ENCODE measurements at regions not wholly inside any gene's neighbourhood (a gene's known extent, or its start where the extent isn't known, plus 50 kb on each side); places are given as distances from the start of the nearest gene placed in this dataset.
A peak's percentile ranks its signal among the peaks of the same experiment; 100 is the strongest.

DNA sequence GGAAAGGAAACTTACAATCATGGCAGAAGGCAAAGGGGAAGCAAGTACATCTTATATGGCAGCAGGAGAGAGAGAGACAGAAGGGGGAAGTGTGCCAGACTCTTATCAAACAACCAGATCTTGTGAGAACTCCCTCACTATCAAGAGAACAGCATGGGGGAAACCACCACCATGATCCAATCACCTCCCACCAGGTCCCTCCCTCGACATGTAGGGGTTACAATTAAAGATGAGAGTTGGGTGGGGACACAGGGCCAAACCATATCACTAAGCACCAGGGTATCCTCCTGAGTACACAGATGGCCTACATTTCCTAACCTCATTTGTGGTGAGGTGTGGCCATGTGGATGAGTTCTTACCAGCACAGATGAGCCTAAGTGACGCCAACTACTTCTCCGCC is 348.6 kb upstream of the ZFHX3 start:
- DNase-seq = no peak
- WGBS (ENCODE audit: insufficient coverage) = no CpG with 5 or more reads among the region's 3 CpGs
- H3K36me3 ChIP-seq (ENCODE audit: control insufficient read depth, insufficient read depth, low read length) = no peaks in the 10 kb centered on the region
- H3K4me3 ChIP-seq (ENCODE audit: low read length) = no peak overlapping the region
- H3K27me3 ChIP-seq (ENCODE audit: control insufficient read depth, insufficient read depth, low read length) = peaks cover 3% of the 10 kb centered on the region
- no peaks in the 10 kb centered on the region for H3K4me1 ChIP-seq (ENCODE audit: control insufficient read depth, insufficient read depth, low read length)
- H3K9me3 ChIP-seq (replicated peaks; ENCODE audit: control insufficient read depth, low read depth, low read length) = no peaks in the 10 kb centered on the region
- H3K27ac ChIP-seq (ENCODE audit: low read length) = no peak overlapping the region

DNA sequence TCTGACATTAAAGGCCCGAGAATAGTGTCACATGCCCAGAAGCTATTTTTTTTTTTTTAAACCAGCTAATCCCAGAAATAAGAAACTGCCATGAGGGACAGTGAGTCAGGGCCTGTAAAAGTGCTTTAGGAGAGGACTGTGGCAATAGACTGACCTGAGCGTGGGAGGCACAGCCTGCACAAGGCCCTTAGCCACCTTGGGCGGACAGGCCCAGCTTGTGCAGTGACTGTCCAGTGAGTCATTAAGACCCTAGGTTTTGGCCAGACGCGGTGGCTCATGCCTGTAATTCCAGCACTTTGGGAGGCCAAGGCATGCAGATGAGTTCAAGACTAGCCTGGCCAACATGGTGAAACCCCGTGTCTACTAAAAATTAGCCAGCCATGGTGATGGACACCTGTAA is 343.0 kb upstream of the ZFHX3 start:
- Histone ChIP-seq H3K9me3 (replicated peaks; ENCODE audit: control insufficient read depth, low read depth, low read length) (no peaks in the 10 kb centered on the region), H3K27ac (ENCODE audit: low read length) (no peak overlapping the region), H3K4me3 (ENCODE audit: low read length) (no peak overlapping the region), H3K36me3 (ENCODE audit: control insufficient read depth, insufficient read depth, low read length) (no peaks in the 10 kb centered on the region), H3K27me3 (ENCODE audit: control insufficient read depth, insufficient read depth, low read length) (no peaks in the 10 kb centered on the region), H3K4me1 (ENCODE audit: control insufficient read depth, insufficient read depth, low read length) (no peaks in the 10 kb centered on the region)
- WGBS (ENCODE audit: insufficient coverage) = 65% methylated on average over 5 of the region's 6 CpGs
- DNase-seq = no peak

DNA sequence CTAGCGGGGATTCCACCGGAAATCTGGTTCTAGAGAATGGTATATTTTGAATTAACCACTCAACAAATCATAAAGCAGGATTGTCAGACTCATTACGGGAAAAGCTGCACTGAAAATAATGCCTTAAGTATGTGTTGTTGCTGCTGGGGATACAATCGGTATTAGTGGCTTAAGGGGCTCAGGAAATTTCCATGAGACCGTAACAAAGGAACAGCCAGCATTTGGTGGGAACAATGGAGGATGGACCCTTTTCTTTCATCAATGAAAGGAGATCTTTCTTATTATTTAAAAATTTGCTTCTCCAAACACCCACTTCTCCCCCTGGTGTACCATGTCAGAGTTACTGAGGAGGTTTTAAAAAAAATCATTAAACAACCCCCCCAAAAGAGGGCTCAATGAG is 342.6 kb upstream of the ZFHX3 start:
- no peaks in the 10 kb centered on the region for H3K36me3 ChIP-seq (ENCODE audit: control insufficient read depth, insufficient read depth, low read length)
- no peaks in the 10 kb centered on the region for H3K27me3 ChIP-seq (ENCODE audit: control insufficient read depth, insufficient read depth, low read length)
- no CpG with 5 or more reads among the region's 5 CpGs for WGBS (ENCODE audit: insufficient coverage)
- no peaks in the 10 kb centered on the region for H3K9me3 ChIP-seq (replicated peaks; ENCODE audit: control insufficient read depth, low read depth, low read length)
- DNase-seq = no peak
- no peak overlapping the region for H3K4me3 ChIP-seq (ENCODE audit: low read length)
- no peak overlapping the region for H3K27ac ChIP-seq (ENCODE audit: low read length)
- H3K4me1 ChIP-seq (ENCODE audit: control insufficient read depth, insufficient read depth, low read length) = no peaks in the 10 kb centered on the region

DNA sequence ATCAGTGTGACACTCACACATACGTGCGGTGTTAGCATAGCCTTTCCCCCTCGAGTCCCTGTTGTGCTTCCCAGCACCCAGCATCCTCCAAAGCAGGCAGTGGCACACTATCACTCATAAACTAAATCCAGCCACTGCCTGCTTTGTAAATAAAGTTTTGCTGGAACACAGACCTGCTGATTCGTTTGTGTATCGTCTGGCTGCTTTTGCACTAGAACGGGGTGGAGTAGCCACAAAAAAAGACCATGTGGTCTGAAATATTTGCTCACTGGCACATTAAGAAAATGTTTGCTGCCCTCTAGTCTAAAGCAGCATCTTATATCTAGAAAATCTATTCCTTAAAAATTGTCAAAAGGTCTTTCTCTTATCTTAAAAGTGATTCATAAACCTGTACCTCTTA is 341.2 kb upstream of the ZFHX3 start:
- H3K36me3 ChIP-seq (ENCODE audit: control insufficient read depth, insufficient read depth, low read length) = no peaks in the 10 kb centered on the region
- H3K4me3 ChIP-seq (ENCODE audit: low read length) = no peak overlapping the region
- WGBS (ENCODE audit: insufficient coverage) = no CpG with 5 or more reads among the region's 6 CpGs
- DNase-seq = no peak
- H3K4me1 ChIP-seq (ENCODE audit: control insufficient read depth, insufficient read depth, low read length) = no peaks in the 10 kb centered on the region
- H3K27ac ChIP-seq (ENCODE audit: low read length) = no peak overlapping the region
- H3K27me3 ChIP-seq (ENCODE audit: control insufficient read depth, insufficient read depth, low read length) = no peaks in the 10 kb centered on the region
- H3K9me3 ChIP-seq (replicated peaks; ENCODE audit: control insufficient read depth, low read depth, low read length) = no peaks in the 10 kb centered on the region

DNA sequence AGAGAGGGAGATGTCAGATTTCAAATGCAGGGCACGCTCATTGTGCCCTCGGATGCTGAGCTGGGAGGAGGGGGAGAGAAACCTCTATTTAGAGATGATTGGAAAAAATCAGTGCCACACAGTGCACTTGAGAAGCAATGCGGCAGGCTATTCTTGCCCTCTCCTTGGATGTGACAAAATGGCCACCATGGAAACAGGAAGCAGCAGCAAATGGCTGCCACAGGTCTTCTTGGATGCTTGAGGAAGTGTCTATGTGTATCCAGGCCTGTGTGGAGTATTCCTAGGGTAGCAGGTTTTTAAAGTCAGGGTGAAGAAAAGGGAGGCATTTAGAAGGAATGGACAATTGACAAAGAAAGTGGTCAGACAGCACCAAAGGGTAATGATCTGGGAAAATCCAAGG is 340.1 kb upstream of the ZFHX3 start:
- Histone ChIP-seq H3K27ac (ENCODE audit: low read length) (no peak overlapping the region), H3K9me3 (replicated peaks; ENCODE audit: control insufficient read depth, low read depth, low read length) (no peaks in the 10 kb centered on the region), H3K27me3 (ENCODE audit: control insufficient read depth, insufficient read depth, low read length) (no peaks in the 10 kb centered on the region), H3K4me1 (ENCODE audit: control insufficient read depth, insufficient read depth, low read length) (peaks cover 2% of the 10 kb centered on the region), H3K36me3 (ENCODE audit: control insufficient read depth, insufficient read depth, low read length) (no peaks in the 10 kb centered on the region), H3K4me3 (ENCODE audit: low read length) (no peak overlapping the region)
- WGBS (ENCODE audit: insufficient coverage) = 100% methylated on average over 3 of the region's 3 CpGs
- DNase-seq = no peak

DNA sequence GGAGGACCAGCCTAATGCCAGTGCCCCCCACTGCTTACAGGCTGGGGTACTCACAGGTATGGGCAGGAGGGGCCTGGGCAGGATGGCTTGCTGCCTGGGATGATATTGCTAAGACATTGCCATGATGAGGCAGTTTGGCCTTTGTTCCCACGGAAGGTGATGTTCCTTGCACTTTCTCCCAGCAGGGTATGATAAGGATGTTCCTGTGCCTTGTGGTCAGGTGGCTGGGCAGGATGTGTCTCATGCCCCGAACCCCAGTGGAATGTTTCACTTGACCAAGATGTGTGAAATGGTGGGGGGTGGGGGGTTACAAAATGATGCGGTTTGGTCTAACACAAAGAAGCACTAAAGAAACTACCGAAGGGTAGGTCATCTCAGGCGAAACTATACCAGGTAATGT is 337.8 kb upstream of the ZFHX3 start:
- Histone ChIP-seq H3K27me3 (ENCODE audit: control insufficient read depth, insufficient read depth, low read length) (no peaks in the 10 kb centered on the region), H3K4me3 (ENCODE audit: low read length) (no peak overlapping the region)

DNA sequence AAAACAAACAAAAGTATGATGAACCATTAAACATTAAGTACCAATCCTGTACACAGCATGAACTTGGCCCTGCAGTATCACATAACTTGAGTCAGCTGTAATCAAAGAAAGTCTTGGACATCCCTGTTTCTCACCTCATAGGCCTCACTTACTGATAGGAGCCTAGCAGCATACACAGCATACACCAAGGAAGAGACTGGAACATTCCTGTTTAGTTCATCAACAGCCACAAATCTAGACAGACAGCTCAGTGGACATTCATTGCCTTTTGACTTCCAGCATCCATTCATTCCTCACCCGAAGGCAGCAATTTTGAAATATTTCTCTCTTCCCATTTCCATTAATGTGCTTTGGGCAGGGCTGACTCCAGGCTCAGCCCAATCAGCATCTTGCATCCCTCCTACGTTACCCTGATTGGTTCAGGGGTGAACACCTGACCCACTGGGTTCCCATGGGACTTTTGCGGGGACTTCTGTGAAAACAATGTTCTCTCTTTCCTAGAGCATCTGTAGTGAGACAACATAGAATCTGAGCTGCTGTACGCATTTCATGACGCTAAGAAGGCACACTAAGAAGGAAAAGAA is 336.7 kb upstream of the ZFHX3 start:
- no peak for DNase-seq
- Histone ChIP-seq H3K27ac (ENCODE audit: low read length) (no peak overlapping the region), H3K27me3 (ENCODE audit: control insufficient read depth, insufficient read depth, low read length) (no peaks in the 10 kb centered on the region), H3K9me3 (replicated peaks; ENCODE audit: control insufficient read depth, low read depth, low read length) (no peaks in the 10 kb centered on the region), H3K4me3 (ENCODE audit: low read length) (no peak overlapping the region), H3K36me3 (ENCODE audit: control insufficient read depth, insufficient read depth, low read length) (no peaks in the 10 kb centered on the region), H3K4me1 (ENCODE audit: control insufficient read depth, insufficient read depth, low read length) (peaks cover 3% of the 10 kb centered on the region)
- WGBS (ENCODE audit: insufficient coverage) = 100% methylated on average over 3 of the region's 5 CpGs

More for the DNA sequence above, 337.8 kb upstream of the ZFHX3 start:
- WGBS (ENCODE audit: insufficient coverage) = 88% methylated on average over 4 of the region's 5 CpGs
- Histone ChIP-seq H3K27ac (ENCODE audit: low read length) (no peak overlapping the region), H3K9me3 (replicated peaks; ENCODE audit: control insufficient read depth, low read depth, low read length) (no peaks in the 10 kb centered on the region), H3K36me3 (ENCODE audit: control insufficient read depth, insufficient read depth, low read length) (no peaks in the 10 kb centered on the region), H3K4me1 (ENCODE audit: control insufficient read depth, insufficient read depth, low read length) (peaks cover 3% of the 10 kb centered on the region)
- no peak for DNase-seq

DNA sequence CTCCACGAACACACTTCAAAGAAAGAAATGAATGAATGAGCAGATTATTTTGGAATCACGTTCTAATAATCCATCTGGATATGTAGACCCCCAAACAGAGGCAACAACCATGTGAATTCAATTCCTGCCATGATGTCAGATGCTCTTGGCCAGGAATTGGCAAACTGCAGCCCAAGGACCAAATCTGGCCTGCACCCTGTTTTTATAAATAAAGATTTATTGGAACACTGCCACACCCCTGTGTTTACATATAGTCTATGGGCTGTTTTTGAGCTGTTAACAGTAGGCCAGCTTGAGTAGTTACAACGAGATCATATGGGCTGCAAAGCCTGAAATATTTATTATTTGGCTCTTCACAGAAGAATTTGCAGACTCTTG is 336.0 kb upstream of the ZFHX3 start:
- peaks cover 3% of the 10 kb centered on the region for H3K4me1 ChIP-seq (ENCODE audit: control insufficient read depth, insufficient read depth, low read length)
- H3K27me3 ChIP-seq (ENCODE audit: control insufficient read depth, insufficient read depth, low read length) = no peaks in the 10 kb centered on the region
- no peaks in the 10 kb centered on the region for H3K9me3 ChIP-seq (replicated peaks; ENCODE audit: control insufficient read depth, low read depth, low read length)
- no peaks in the 10 kb centered on the region for H3K36me3 ChIP-seq (ENCODE audit: control insufficient read depth, insufficient read depth, low read length)
- no peak overlapping the region for H3K4me3 ChIP-seq (ENCODE audit: low read length)
- 43% methylated on average over 1 of the region's 3 CpGs for WGBS (ENCODE audit: insufficient coverage)
- H3K27ac ChIP-seq (ENCODE audit: low read length) = no peak overlapping the region
- DNase-seq = no peak

DNA sequence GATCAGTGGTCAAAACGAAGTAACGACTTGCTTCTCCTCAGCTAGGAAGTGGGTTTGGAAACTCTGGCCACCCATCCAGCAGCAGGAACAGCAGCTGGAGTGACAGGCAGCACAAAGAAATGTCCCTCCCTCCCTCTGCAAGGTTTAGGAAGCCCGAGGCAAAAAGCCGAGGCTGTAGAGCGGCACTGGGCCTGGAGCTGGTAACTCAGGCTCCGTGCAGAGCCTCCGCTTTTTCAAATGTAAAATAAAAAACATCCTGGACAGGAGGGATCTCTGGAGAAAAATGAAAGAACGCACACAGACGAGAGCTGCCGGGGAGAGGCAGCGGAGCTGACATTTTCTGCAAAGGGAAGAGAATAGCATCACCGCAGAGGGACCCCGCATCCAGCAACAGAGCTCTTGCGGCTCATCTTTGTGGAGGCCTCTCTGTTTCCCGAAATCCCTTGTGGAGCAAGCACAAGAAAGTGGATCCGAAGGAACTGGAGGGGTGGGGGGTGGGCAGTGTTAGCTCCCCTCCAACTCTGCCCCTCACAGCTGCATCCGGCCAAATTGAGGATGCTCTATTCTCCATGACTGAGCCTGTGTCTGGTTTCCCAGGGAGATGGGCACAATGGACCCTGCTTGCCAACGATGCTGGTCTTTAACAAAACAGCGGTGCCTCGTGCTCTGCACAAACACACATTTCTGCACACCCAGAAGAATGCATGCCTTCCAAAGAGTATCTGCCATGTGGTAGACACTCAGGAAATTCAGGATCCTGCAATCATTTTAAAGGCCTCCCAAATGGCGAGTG is 335.5 kb upstream of the ZFHX3 start:
- Histone ChIP-seq H3K27ac (ENCODE audit: low read length) (no peak overlapping the region), H3K4me1 (ENCODE audit: control insufficient read depth, insufficient read depth, low read length) (peaks cover 3% of the 10 kb centered on the region), H3K4me3 (ENCODE audit: low read length) (no peak overlapping the region), H3K27me3 (ENCODE audit: control insufficient read depth, insufficient read depth, low read length) (no peaks in the 10 kb centered on the region), H3K36me3 (ENCODE audit: control insufficient read depth, insufficient read depth, low read length) (no peaks in the 10 kb centered on the region), H3K9me3 (replicated peaks; ENCODE audit: control insufficient read depth, low read depth, low read length) (no peaks in the 10 kb centered on the region)
- 24% methylated on average over 8 of the region's 21 CpGs for WGBS (ENCODE audit: insufficient coverage)
- peak; percentile 33 for DNase-seq

DNA sequence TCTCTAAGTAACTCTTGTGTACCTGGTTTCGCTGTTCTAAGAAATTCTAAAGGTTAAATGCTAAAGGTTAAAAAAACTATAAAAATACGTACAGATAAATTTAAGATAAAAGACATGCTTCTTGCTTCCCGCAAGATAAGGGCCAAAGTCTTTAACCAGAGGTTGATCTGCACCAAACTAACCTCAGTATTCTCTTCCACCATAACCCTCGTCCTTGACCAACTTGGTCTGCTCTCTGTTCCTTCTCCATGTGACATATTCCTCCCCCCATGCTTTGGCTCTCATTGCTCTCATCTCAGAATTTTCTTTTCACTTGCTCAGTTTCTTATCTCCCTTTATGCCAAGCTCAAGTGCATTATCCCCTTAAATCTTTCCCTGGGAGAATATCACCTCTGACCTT is 330.5 kb upstream of the ZFHX3 start:
- H3K4me3 ChIP-seq (ENCODE audit: low read length) = no peak overlapping the region
- peaks cover 3% of the 10 kb centered on the region for H3K4me1 ChIP-seq (ENCODE audit: control insufficient read depth, insufficient read depth, low read length)
- H3K27me3 ChIP-seq (ENCODE audit: control insufficient read depth, insufficient read depth, low read length) = no peaks in the 10 kb centered on the region
- H3K27ac ChIP-seq (ENCODE audit: low read length) = no peak overlapping the region
- 94% methylated on average over 2 of the region's 4 CpGs for WGBS (ENCODE audit: insufficient coverage)
- DNase-seq = no peak
- H3K9me3 ChIP-seq (replicated peaks; ENCODE audit: control insufficient read depth, low read depth, low read length) = no peaks in the 10 kb centered on the region
- H3K36me3 ChIP-seq (ENCODE audit: control insufficient read depth, insufficient read depth, low read length) = no peaks in the 10 kb centered on the region
